AML-193 (cell line): ENCODE measurements at regions not wholly inside any gene's neighbourhood (a gene's known extent, or its start where the extent isn't known, plus 50 kb on each side); places are given as distances from the start of the nearest gene placed in this dataset.
"Not testable (repeated sequence)": the region's sequence is repeated elsewhere in the genome, so short reads cannot be mapped to it uniquely, and the experiment has no call there.

ENCODE experiments used
- DNase-seq, 2 experiments: peaks; one replicate each; lab custom pipeline; 2025; lab: John Stamatoyannopoulos, UW

- DNase-seq: no peak
Measured at GRCh38 chr10:64320448-64320847, 799.2 kb downstream of the REEP3 start.

- DNase-seq: no peak
Measured at GRCh38 chr10:64329510-64329909, 808.3 kb downstream of the REEP3 start.

GRCh38 chr10:64332551-64332950, 811.4 kb downstream of the REEP3 start:
- no peak for DNase-seq

GRCh38 chr10:64334084-64334483, 812.9 kb downstream of the REEP3 start:
- no peak for DNase-seq

- no peak for DNase-seq
Measured at GRCh38 chr10:64344211-64344610, 823.0 kb downstream of the REEP3 start.

- no peak for DNase-seq
Measured at GRCh38 chr10:64345856-64346255, 824.7 kb downstream of the REEP3 start.

- no peak for DNase-seq
Measured at GRCh38 chr10:64346389-64346788, 825.2 kb downstream of the REEP3 start.

- DNase-seq: no peak
Measured at GRCh38 chr10:64350665-64351064, 829.5 kb downstream of the REEP3 start.

GRCh38 chr10:64358907-64359306, 837.7 kb downstream of the REEP3 start:
- no peak for DNase-seq

- DNase-seq: not testable (repeated sequence)
Measured at GRCh38 chr10:64360240-64360639, 839.0 kb downstream of the REEP3 start.

- no peak for DNase-seq
Measured at GRCh38 chr10:64363687-64364086, 842.5 kb downstream of the REEP3 start.

- no peak for DNase-seq
Measured at GRCh38 chr10:64365663-64366062, 844.5 kb downstream of the REEP3 start.

GRCh38 chr10:64368298-64368697, 847.1 kb downstream of the REEP3 start:
- no peak for DNase-seq

GRCh38 chr10:64369885-64370773, 848.9 kb downstream of the REEP3 start:
- DNase-seq: peak in 1 of 2 experiments; percentile 7

- DNase-seq: no peak
Measured at GRCh38 chr10:64374346-64374745, 853.1 kb downstream of the REEP3 start.

- DNase-seq: peak; percentile 17 to 29
Measured at GRCh38 chr10:64376167-64376566, 855.0 kb downstream of the REEP3 start.

GRCh38 chr10:64379898-64380297, 858.7 kb downstream of the REEP3 start:
- peak; percentile 21 to 34 for DNase-seq

GRCh38 chr10:64385355-64385754, 864.2 kb downstream of the REEP3 start:
- DNase-seq: no peak

- no peak for DNase-seq
Measured at GRCh38 chr10:64394744-64395143, 873.5 kb downstream of the REEP3 start.

GRCh38 chr10:64396105-64396708, 875.0 kb downstream of the REEP3 start:
- DNase-seq: no peak

GRCh38 chr10:64397125-64397524, 875.9 kb downstream of the REEP3 start:
- DNase-seq: no peak

- DNase-seq: no peak
Measured at GRCh38 chr10:64408391-64409183, 887.4 kb downstream of the REEP3 start.

- no peak for DNase-seq
Measured at GRCh38 chr10:64409349-64409748, 888.1 kb downstream of the REEP3 start.
